Activated naive CD4-positive, alpha-beta T cell treated with Interleukin-2 at 50 U/mL for 16 hours (primary cell): ENCODE measurements at regions not wholly inside any gene's neighbourhood (a gene's known extent, or its start where the extent isn't known, plus 50 kb on each side); places are given as distances from the start of the nearest gene placed in this dataset.

Experiments used
- DNase-seq: peaks from one replicate; pipeline ENCODE4 v3.0.0-alpha.2; 2020

DNA sequence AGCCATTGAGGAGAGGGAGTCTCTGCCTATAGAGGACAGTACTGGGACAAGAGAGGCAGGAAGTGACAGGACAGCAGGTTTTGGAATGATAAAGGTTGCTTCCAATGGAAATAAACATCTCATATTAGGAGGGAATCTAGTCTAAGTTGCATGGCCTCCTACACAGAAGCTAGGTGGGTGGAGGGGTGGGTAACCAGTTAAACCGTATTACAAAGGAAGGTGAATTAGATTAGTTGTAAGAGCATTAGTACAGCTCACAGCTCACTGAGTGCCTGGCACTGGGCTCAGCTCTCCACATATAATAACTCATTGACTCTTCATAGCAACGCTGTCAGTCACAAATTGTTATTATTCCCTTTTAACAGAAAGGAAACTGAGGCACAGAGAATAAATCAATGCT lies 468.1 kb downstream of the PTPRU start:
- DNase-seq: no peak

- no peak for DNase-seq
Observed at GRCh38 chr1:29703596-29704370, 467.5 kb downstream of the PTPRU start.

GRCh38 chr1:29700491-29700890 lies 464.2 kb downstream of the PTPRU start:
- no peak for DNase-seq

DNA sequence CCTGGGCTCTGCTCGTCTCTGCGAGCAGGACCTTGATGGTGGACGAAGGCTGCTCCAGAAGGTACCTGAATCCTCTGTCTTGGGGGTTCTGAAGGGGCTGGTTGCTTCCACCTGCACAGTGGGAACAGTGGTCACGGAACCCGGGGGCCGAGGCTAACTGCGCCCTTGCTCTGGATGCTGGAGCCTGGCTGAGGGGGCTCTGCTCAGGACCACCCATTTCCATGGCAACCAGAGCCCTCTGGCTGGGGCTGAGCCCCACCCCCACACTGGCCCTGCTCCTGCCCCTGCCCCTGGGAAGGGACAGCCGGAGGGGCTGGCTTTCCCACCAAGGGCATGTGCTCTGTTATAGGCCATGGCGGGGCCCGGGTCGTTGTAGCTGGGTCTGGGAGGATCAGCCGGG lies 462.3 kb downstream of the PTPRU start:
- DNase-seq: no peak

GRCh38 chr1:29698033-29698432 lies 461.7 kb downstream of the PTPRU start:
- no peak for DNase-seq

DNA sequence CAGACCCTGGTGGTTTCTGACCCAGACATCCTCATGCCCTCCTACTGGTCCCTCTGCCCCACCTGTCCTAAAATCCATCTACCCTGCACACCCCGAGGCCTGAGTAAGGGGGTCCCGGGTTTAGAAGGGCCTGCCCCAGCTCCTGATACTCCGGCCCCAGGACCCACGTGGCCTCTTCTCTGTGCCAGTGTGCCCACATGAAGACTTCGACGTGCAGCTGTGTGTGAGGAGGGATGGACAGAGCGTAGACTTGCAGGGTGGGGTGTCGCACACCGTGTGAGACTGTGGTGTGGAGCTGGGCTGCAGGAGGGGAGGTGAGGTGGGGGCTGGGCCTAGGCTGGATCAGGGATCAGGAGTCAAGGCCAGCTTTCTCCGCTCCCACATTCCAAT lies 461.1 kb downstream of the PTPRU start:
- no peak for DNase-seq

DNA sequence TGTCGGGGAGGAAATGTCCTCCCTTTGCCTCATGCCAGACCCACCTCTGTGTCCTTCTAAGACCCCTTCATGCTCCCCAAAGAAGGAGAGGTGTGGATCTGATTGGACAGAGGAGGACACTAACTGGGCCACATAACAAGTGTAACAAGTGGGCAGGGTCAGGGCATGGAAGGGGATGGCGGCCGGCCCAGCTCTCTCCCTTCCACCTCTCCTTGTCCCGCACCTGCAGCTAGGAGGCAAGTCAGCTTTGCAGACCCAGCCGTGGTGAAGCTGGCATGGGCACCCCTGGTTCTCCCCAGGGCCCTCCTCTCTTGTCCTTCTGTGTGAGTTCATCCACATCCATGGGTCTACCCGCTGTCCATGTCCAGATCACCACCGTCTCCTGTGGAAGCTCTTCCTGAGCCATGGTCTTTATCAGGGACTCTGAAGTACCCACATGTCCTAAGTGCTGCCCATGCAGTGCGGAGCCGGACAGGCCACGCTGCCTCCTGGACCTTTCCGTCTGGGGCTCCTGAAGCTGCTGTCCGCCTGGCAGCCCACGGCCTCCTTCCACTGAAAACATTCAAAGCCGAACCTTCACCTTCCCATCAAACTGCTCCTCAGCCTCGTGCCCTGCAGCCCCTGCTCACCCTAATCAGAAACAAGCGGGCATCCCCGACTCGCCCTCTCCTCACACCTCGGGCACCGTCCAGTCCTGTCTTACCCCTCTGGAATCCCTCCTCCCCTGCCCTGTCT lies 460.5 kb downstream of the PTPRU start:
- DNase-seq: no peak

GRCh38 chr1:29695803-29696202 lies 459.5 kb downstream of the PTPRU start:
- DNase-seq: no peak

DNA sequence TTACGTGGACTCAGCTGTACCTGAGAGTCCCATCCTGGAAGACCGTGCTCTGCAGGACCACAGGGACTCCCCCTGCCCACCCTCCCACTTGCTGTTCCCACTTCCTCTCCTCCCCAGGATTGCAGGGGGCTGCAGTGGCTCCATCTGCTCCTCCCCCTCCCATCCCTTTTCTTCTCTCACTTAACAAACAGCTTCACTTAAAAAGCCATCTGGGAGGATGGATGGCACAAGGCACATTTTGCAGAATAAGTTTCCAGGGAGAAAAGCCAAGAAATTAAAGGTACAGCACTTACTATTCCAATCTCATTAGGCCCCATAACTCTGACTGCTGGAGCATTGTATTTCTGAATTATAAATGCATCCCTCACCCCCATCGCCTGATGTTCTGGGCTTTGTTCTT lies 458.7 kb downstream of the PTPRU start:
- DNase-seq: no peak

DNA sequence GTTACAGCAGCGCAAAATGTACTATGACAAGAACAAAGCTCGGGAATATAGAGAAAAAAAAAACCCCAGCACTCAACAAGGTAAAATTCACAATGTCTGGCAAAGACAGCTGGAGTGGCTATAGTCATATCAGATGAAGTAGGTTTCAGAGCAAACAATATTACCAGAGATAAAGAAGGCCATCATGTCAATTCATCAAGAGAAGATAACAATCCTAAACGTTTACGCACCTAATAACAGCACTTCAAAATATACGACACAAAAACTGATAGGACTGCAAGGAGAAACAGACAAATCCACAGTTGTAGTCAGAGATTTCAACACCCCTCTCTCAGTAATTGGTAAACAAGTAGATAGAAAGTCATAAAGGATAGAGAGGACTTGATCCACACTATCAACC lies 455.2 kb downstream of the PTPRU start:
- DNase-seq: no peak

- DNase-seq: no peak
Observed at GRCh38 chr1:29690156-29690555, 453.8 kb downstream of the PTPRU start.

GRCh38 chr1:29689372-29690030 lies 453.2 kb downstream of the PTPRU start:
- DNase-seq: no peak

- DNase-seq: no peak
Observed at GRCh38 chr1:29688471-29689365, 452.4 kb downstream of the PTPRU start.

GRCh38 chr1:29687601-29688244 lies 451.4 kb downstream of the PTPRU start:
- DNase-seq: no peak

- DNase-seq: no peak
Observed at GRCh38 chr1:29687166-29687565, 450.8 kb downstream of the PTPRU start.

GRCh38 chr1:29686012-29686930 lies 449.9 kb downstream of the PTPRU start:
- DNase-seq: no peak

DNA sequence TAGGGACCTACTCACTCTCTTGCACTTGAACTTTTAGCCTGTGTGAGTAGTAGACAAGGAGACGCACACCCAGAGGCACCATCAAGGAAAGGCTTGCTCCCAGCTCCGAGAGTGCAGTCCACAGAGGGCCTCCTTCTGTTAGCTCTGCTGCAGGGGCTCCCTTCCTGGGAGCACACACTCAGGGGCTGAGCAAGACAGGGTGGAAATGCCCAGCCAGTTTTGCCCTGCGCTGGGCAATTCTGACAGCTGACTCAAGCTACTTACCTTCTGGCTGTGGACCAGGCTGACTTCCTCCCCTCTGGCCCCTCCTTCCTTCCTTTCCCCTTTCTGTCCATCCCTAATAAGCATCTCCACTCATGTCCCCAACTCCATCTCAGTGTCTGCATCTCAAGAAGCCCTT lies 449.1 kb downstream of the PTPRU start:
- DNase-seq: no peak

DNA sequence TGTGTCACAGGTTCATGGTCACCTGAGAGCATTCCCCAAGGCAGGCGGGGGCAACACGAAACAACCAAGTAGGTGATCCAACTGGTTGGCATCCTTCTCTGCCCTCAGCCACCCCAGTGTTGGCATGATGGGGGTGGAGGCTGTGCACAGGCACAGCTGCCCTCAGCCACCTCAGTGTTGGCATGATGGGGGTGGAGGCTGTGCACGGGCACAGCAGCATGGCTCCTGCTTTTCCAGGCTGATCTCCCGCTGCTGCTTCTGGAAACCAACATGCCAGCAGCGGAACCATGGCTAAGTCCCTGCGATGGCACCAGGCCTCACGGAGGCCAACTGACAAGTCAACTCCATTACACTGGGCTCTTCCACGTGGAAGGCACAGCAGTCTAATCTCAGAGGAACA lies 447.8 kb downstream of the PTPRU start:
- no peak for DNase-seq

DNA sequence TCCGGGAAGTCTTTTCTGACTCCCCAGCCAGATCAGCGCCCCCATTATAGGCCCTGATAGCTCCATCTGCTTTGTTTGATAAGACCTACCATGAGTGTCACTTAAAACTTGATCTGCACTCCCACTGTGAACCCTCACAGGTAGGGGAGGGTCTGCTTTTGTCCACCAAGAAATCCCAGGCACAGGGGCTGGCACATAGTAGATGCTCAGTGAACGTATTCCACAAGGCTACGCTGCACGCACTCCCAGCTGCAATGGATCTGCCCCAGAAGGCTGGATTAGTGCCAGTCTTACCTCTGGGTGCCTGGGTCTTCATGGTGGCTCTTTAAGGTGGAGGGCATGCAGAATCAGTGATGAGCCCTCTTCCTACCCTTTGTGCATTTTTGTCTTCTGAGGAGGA lies 447.1 kb downstream of the PTPRU start:
- no peak for DNase-seq

- DNase-seq: no peak
Observed at GRCh38 chr1:29682919-29683295, 446.6 kb downstream of the PTPRU start.

- DNase-seq: no peak
Observed at GRCh38 chr1:29682171-29682918, 446.0 kb downstream of the PTPRU start.
